GM23338 (cell line): ENCODE measurements at regions not wholly inside any gene's neighbourhood (a gene's known extent, or its start where the extent isn't known, plus 50 kb on each side); places are given as distances from the start of the nearest gene placed in this dataset.
"Not testable (repeated sequence)": the region's sequence is repeated elsewhere in the genome, so short reads cannot be mapped to it uniquely, and the experiment has no call there.

Source experiments
- ATAC-seq: fragments of 200-7000 bp; cut with Tn5 transposase; 3 replicates; pipeline ENCODE4 v1.9.1; 2020
- DNase-seq: peaks from one replicate; pipeline ENCODE4 v3.0.0-alpha.2; 2015; ENCODE audit warnings: low spot score
- H2AFZ ChIP-seq: fragments of 200-600 bp; sonication (generic); 2 replicates; pipeline ENCODE4 v1.8.0; 2016; ENCODE audit warnings: antibody characterized with exemption, mild to moderate bottlenecking, moderate library complexity
- H3F3A ChIP-seq: fragments of 200-600 bp; sonication (generic); replicated peaks from 2 replicates; pipeline ENCODE4 v1.8.0; 2017; ENCODE audit warnings: antibody characterized with exemption, mixed run types, low read depth
- H3K27ac ChIP-seq: fragments of 200-600 bp; sonication (generic); 2 replicates; pipeline ENCODE4 v1.6.1; 2016; ENCODE audit warnings: low read depth
- H3K27me3 ChIP-seq: fragments of 200-600 bp; sonication (generic); 2 replicates; pipeline ENCODE4 v1.8.0; 2016; ENCODE audit warnings: mild to moderate bottlenecking, mixed run types, moderate library complexity; ENCODE audit not compliant: insufficient read depth
- H3K36me3 ChIP-seq: fragments of 200-600 bp; sonication (generic); 2 replicates; pipeline ENCODE4 v1.8.0; 2016; ENCODE audit warnings: mild to moderate bottlenecking; ENCODE audit not compliant: insufficient read depth
- H3K4me1 ChIP-seq: fragments of 200-600 bp; sonication (generic); 2 replicates; pipeline ENCODE4 v1.8.0; 2016; ENCODE audit warnings: mild to moderate bottlenecking, moderate library complexity; ENCODE audit not compliant: insufficient read depth
- H3K4me2 ChIP-seq: fragments of 200-600 bp; sonication (generic); 2 replicates; pipeline ENCODE4 v1.7.1; 2017; ENCODE audit warnings: mixed run types
- H3K4me3 ChIP-seq: fragments of 200-600 bp; sonication (generic); 2 replicates; pipeline ENCODE4 v1.6.1; 2016; ENCODE audit warnings: mixed run types
- H3K79me2 ChIP-seq: fragments of 200-600 bp; sonication (generic); replicated peaks from 2 replicates; pipeline ENCODE4 v1.8.0; 2017; ENCODE audit warnings: mild to moderate bottlenecking; ENCODE audit not compliant: insufficient read depth
- H3K9me2 ChIP-seq: fragments of 200-600 bp; sonication (generic); 2 replicates; pipeline ENCODE4 v1.8.0; 2017; ENCODE audit not compliant: insufficient read depth
- H4K20me1 ChIP-seq: fragments of 200-600 bp; sonication (generic); replicated peaks from 2 replicates; pipeline ENCODE4 v1.8.0; 2017; ENCODE audit warnings: mild to moderate bottlenecking; ENCODE audit not compliant: insufficient read depth
- H3K27ac Mint-ChIP-seq: 2 replicates; pipeline ENCODE4 v1.8.0; 2020; ENCODE audit warnings: inconsistent platforms, mild to moderate bottlenecking, moderate library complexity, mixed read lengths
- H3K27me3 Mint-ChIP-seq: 3 replicates; pipeline ENCODE4 v1.8.0; 2022; ENCODE audit warnings: low read depth, mild to moderate bottlenecking, moderate library complexity, mixed read lengths, inconsistent platforms; ENCODE audit not compliant: insufficient read depth, poor library complexity
- H3K36me3 Mint-ChIP-seq: 3 replicates; pipeline ENCODE4 v1.8.0; 2021; ENCODE audit warnings: low read depth, mild to moderate bottlenecking, inconsistent platforms, moderate library complexity, mixed read lengths
- H3K4me1 Mint-ChIP-seq: 3 replicates; pipeline ENCODE4 v1.8.0; 2020; ENCODE audit warnings: mild to moderate bottlenecking, inconsistent platforms, mixed read lengths
- H3K4me3 Mint-ChIP-seq: 3 replicates; pipeline ENCODE4 v1.8.0; 2021; ENCODE audit warnings: moderate library complexity, mild to moderate bottlenecking, inconsistent platforms, mixed read lengths
- H3K9me3 Mint-ChIP-seq: 3 replicates; pipeline ENCODE4 v1.8.0; 2020; ENCODE audit warnings: moderate library complexity, mild to moderate bottlenecking, inconsistent platforms, mixed read lengths
- EZH2phosphoT487 ChIP-seq: fragments of 200-600 bp; sonication (generic); IDR thresholded peaks from one replicate; pipeline ENCODE4 v1.8.1; 2018; ENCODE audit warnings: antibody characterized with exemption; ENCODE audit not compliant: unreplicated experiment
- JUNB ChIP-seq: IDR thresholded peaks from one replicate; pipeline ENCODE4 v1.6.1; 2016; ENCODE audit warnings: antibody characterized with exemption; ENCODE audit not compliant: unreplicated experiment
- POLR2AphosphoS5 ChIP-seq: IDR thresholded peaks from 2 replicates; pipeline ENCODE4 v1.6.1; 2016; ENCODE audit warnings: antibody characterized with exemption, low read depth
- REST ChIP-seq: IDR thresholded peaks from one replicate; pipeline ENCODE4 v1.6.1; 2018; ENCODE audit warnings: antibody characterized with exemption; ENCODE audit not compliant: unreplicated experiment
- STAT1 ChIP-seq: IDR thresholded peaks from one replicate; pipeline ENCODE4 v1.6.1; 2016; ENCODE audit warnings: antibody characterized with exemption; ENCODE audit not compliant: unreplicated experiment
- TF ChIP-seq, protein P1 (sequence below): IDR thresholded peaks from 2 replicates; pipeline ENCODE4 v1.6.1; 2016; ENCODE audit warnings: antibody characterized with exemption

DNA sequence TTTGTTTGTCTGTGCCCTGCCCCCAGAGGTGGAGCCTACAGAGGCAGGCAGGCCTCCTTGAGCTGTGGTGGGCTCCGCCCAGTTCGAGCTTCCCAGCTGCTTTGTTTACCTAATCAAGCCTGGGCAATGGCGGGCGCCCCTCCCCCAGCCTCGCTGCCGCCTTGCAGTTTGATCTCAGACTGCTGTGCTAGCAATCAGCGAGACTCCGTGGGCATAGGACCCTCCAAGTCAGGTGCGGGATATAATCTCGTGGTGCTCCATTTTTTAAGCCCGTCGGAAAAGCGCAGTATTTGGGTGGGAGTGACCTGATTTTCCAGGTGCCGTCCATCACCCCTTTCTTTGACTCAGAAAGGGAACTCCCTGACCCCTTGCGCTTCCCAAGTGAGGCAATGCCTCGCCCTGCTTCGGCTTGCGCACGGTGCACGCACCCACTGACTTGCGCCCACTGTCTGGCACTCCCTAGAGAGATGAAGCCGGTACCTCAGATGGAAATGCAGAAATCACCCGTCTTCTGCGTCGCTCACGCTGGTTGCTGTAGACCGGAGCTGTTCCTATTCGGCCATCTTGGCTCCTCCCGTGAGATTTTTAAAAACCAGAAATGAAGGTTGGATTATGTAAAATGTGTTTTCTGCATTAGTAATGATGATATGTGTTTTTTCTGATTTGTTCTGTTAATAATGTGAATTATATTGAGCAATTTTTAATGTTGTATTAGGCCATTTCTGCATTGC is 59.7 kb downstream of the CYTL1 start:
- not testable (repeated sequence) for H4K20me1 ChIP-seq, DNase-seq, H3K27me3 Mint-ChIP-seq, H3K9me2 ChIP-seq, H3K79me2 ChIP-seq, H3K4me3 ChIP-seq, H3K36me3 ChIP-seq, H3K4me1 Mint-ChIP-seq, H3K4me3 Mint-ChIP-seq, H3K4me1 ChIP-seq, ATAC-seq, H3K4me2 ChIP-seq, H3K27ac ChIP-seq, H2AFZ ChIP-seq, H3F3A ChIP-seq, H3K27me3 ChIP-seq, H3K27ac Mint-ChIP-seq
- H3K36me3 Mint-ChIP-seq = peaks cover 19% of the 10 kb centered on the region
- H3K9me3 Mint-ChIP-seq = peaks cover 48% of the 10 kb centered on the region

GRCh38 chr4:4960574-4960973 is 58.7 kb downstream of the CYTL1 start:
- Histone ChIP-seq H3K79me2 (no peaks in the 10 kb centered on the region), H3K36me3 (peaks cover 6% of the 10 kb centered on the region), H3K9me2 (no peaks in the 10 kb centered on the region), H3K27me3 (no peaks in the 10 kb centered on the region), H3F3A (no peaks in the 10 kb centered on the region), H4K20me1 (no peaks in the 10 kb centered on the region), H3K4me3 (no peak overlapping the region), H2AFZ (no peak overlapping the region), H3K27ac (no peak overlapping the region), H3K4me2 (no peak overlapping the region), H3K4me1 (no peaks in the 10 kb centered on the region)
- ATAC-seq (no peak), DNase-seq (no peak)
- no peaks in the 10 kb centered on the region for H3K4me1 Mint-ChIP-seq
- peaks cover 5% of the 10 kb centered on the region for H3K27me3 Mint-ChIP-seq
- TF ChIP-seq, protein P1, sequence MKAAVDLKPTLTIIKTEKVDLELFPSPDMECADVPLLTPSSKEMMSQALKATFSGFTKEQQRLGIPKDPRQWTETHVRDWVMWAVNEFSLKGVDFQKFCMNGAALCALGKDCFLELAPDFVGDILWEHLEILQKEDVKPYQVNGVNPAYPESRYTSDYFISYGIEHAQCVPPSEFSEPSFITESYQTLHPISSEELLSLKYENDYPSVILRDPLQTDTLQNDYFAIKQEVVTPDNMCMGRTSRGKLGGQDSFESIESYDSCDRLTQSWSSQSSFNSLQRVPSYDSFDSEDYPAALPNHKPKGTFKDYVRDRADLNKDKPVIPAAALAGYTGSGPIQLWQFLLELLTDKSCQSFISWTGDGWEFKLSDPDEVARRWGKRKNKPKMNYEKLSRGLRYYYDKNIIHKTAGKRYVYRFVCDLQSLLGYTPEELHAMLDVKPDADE = no peak
- TF ChIP-seq STAT1 (no peak), JUNB (no peak), EZH2phosphoT487 (no peak), POLR2AphosphoS5 (no peak), REST (no peak)
- H3K27ac Mint-ChIP-seq = no peak overlapping the region
- H3K4me3 Mint-ChIP-seq = no peak overlapping the region
- H3K36me3 Mint-ChIP-seq = peaks cover 19% of the 10 kb centered on the region
- peaks cover 51% of the 10 kb centered on the region for H3K9me3 Mint-ChIP-seq
